ENCODE measurements at regions not wholly inside any gene's neighbourhood (a gene's known extent, or its start where the extent isn't known, plus 50 kb on each side); places are given as distances from the start of the nearest gene placed in this dataset.

GRCh38 chr9:6703898-6704639 lies 53.7 kb upstream of the KDM4C start:
- DNase-seq: peak; percentile 81

DNA sequence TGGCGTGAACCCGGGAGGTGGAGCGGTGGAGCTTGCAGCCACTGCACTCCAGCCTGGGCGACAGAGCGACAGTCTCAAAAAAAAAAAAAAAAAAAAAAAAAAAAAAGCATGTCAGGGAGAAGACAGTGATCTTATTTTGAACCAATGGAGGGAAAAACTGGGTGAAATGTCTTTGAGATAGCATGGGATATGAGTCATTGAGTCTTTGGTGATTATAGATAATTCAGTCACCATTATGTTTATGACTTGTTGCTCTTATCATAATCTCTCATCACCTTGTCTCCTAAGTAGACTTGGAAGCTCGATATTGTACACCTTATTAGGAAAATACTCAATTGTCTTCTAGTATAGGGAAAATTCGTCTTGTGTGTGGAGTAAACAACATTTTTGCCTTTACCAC lies 55.1 kb upstream of the KDM4C start:
- no peak for DNase-seq

GRCh38 chr9:6696178-6696577 lies 50.6 kb upstream of the GLDC start:
- no peak for DNase-seq

DNA sequence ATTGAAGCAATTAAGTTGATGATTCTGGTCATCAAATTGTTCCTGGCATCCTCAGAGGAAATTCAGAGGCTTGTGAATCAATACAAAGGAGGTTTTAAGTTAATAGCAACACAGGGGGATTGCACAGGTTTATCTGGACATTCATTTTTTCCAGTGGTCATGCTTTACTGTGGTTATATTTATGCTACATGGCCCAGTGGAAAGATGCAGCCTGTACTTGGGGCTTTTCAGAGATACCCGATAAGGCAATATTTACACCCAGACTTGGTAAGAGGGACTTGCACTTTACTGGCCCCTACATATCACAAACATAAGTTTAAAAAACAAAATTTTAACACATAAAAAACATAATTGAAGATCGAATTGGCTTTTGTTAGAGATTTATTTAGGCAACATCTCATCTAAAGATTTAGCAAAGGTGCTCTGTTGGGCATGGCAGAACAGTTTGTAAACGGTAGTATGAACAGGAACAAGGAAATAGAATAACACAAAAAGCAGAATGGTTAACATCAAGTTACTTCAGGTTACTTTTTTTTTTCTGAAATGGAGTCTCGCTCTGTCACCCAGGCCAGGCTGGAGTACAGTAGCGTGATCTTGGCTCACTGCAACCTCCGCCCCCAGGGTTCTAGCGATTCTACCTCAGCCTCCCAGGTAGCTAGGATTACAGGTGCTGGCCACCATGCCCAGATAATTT lies 49.7 kb upstream of the GLDC start:
- DNase-seq: no peak
